T-helper 2 cell treated with Interferon-gamma antibody and Interleukin-4, amounts not matched to agents 100 ng/mL and 5 ng/mL, for 36 hours (primary cell): ENCODE measurements at regions not wholly inside any gene's neighbourhood (a gene's known extent, or its start where the extent isn't known, plus 50 kb on each side); places are given as distances from the start of the nearest gene placed in this dataset.

Source experiments
- intact Hi-C: fragments of 100-400 bp; cut with micrococcal nuclease; formaldehyde crosslinking; loops from one replicate; pipeline ENCODE4 v1.15.1; 2023

- intact Hi-C loops = no loop called here
Measured at GRCh38 chr12:90899456-90900182, 55.4 kb downstream of the CCER1 start.

GRCh38 chr12:90897986-90898385, 57.0 kb downstream of the CCER1 start:
- intact Hi-C loops = no loop called here

- intact Hi-C loops = no loop called here
Measured at GRCh38 chr12:90897316-90897715, 57.7 kb downstream of the CCER1 start.

GRCh38 chr12:90896821-90897220, 58.2 kb downstream of the CCER1 start:
- intact Hi-C loops = no loop called here

GRCh38 chr12:90896164-90896563, 58.8 kb downstream of the CCER1 start:
- intact Hi-C loops = no loop called here

- intact Hi-C loops = no loop called here
Measured at GRCh38 chr12:90888316-90888715, 66.7 kb downstream of the CCER1 start.

- intact Hi-C loops = no loop called here
Measured at GRCh38 chr12:90883456-90883855, 71.5 kb downstream of the CCER1 start.

- intact Hi-C loops = no loop called here
Measured at GRCh38 chr12:90871726-90872096, 83.3 kb downstream of the CCER1 start.

- intact Hi-C loops = no loop called here
Measured at GRCh38 chr12:90870971-90871725, 83.8 kb downstream of the CCER1 start.

- intact Hi-C loops = no loop called here
Measured at GRCh38 chr12:90868626-90869025, 86.3 kb downstream of the CCER1 start.

- intact Hi-C loops = no loop called here
Measured at GRCh38 chr12:90859591-90859990, 95.4 kb downstream of the CCER1 start.

GRCh38 chr12:90858252-90858651, 96.7 kb downstream of the CCER1 start:
- intact Hi-C loops = no loop called here

GRCh38 chr12:90855534-90855933, 99.4 kb downstream of the CCER1 start:
- intact Hi-C loops = no loop called here

- intact Hi-C loops = loop anchor here (5.0 kb wide), 1 partner anchor 1312 kb away; no protein-coding TSS in a partner anchor
Measured at GRCh38 chr12:90854136-90854689, 100.8 kb downstream of the CCER1 start.

GRCh38 chr12:90851800-90852718, 102.9 kb downstream of the CCER1 start:
- intact Hi-C loops = loop anchor here (5.0 kb wide), 1 partner anchor 1310 kb away; no protein-coding TSS in a partner anchor

- intact Hi-C loops = no loop called here
Measured at GRCh38 chr12:90842477-90842876, 112.5 kb downstream of the CCER1 start.

- intact Hi-C loops = no loop called here
Measured at GRCh38 chr12:90841336-90841735, 113.6 kb downstream of the CCER1 start.

GRCh38 chr12:90839346-90839745, 115.6 kb downstream of the CCER1 start:
- intact Hi-C loops = no loop called here

GRCh38 chr12:90836689-90837088, 118.3 kb downstream of the CCER1 start:
- intact Hi-C loops = no loop called here

- intact Hi-C loops = no loop called here
Measured at GRCh38 chr12:90833228-90833627, 121.7 kb downstream of the CCER1 start.

- intact Hi-C loops = no loop called here
Measured at GRCh38 chr12:90832427-90832826, 122.5 kb downstream of the CCER1 start.
